Testis (tissue), 2 donors: ENCODE measurements at regions not wholly inside any gene's neighbourhood (a gene's known extent, or its start where the extent isn't known, plus 50 kb on each side); places are given as distances from the start of the nearest gene placed in this dataset.

ENCODE experiments used
- POLR2A ChIP-seq: fragments of 450-650 bp; IDR thresholded peaks from one replicate; pipeline ENCODE4 v1.6.1; 2017; ENCODE audit warnings: antibody characterized with exemption, mild to moderate bottlenecking, moderate library complexity
- TF ChIP-seq, protein P1 (sequence below), 3 experiments: fragments of 450-650 bp in 2 of 3; fragments of 200-600 bp in 1 of 3; sonication (generic) in 1 of 3; IDR thresholded peaks; one replicate each; pipeline ENCODE4 v1.5.1; 2016 to 2019; ENCODE audit warnings: antibody characterized with exemption in 3 of 3, mild to moderate bottlenecking in 2 of 3, moderate library complexity in 1 of 3

GRCh38 chr11:103541186-103541795 is 432.1 kb downstream of the DYNC2H1 start:
- TF ChIP-seq, protein P1, sequence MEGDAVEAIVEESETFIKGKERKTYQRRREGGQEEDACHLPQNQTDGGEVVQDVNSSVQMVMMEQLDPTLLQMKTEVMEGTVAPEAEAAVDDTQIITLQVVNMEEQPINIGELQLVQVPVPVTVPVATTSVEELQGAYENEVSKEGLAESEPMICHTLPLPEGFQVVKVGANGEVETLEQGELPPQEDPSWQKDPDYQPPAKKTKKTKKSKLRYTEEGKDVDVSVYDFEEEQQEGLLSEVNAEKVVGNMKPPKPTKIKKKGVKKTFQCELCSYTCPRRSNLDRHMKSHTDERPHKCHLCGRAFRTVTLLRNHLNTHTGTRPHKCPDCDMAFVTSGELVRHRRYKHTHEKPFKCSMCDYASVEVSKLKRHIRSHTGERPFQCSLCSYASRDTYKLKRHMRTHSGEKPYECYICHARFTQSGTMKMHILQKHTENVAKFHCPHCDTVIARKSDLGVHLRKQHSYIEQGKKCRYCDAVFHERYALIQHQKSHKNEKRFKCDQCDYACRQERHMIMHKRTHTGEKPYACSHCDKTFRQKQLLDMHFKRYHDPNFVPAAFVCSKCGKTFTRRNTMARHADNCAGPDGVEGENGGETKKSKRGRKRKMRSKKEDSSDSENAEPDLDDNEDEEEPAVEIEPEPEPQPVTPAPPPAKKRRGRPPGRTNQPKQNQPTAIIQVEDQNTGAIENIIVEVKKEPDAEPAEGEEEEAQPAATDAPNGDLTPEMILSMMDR (IDR thresholded peaks at IDR 0.05): no peak
- TF ChIP-seq POLR2A: no peak
